Vagina (tissue), 2 donors: ENCODE measurements at regions not wholly inside any gene's neighbourhood (a gene's known extent, or its start where the extent isn't known, plus 50 kb on each side); places are given as distances from the start of the nearest gene placed in this dataset.

Experiments used
- DNase-seq, 2 donors: peaks; one replicate each; pipeline ENCODE4 v3.0.0-alpha.2; 2017; ENCODE audit errors: extremely low spot score in 2 of 2
- H3K27ac ChIP-seq: fragments of 200-600 bp; sonication (generic); one replicate; pipeline ENCODE4 v1.5.1; 2019
- H3K27me3 ChIP-seq: fragments of 200-600 bp; sonication (generic); one replicate; pipeline ENCODE4 v1.5.1; 2019
- H3K36me3 ChIP-seq, 2 donors: fragments of 200-600 bp; sonication (generic); one replicate each; pipeline ENCODE4 v1.5.1; 2017 to 2019
- H3K4me1 ChIP-seq: fragments of 200-600 bp; sonication (generic); one replicate; pipeline ENCODE4 v1.5.1; 2019
- H3K4me3 ChIP-seq, 2 donors: fragments of 200-600 bp; sonication (generic); 1 replicate in 1 of 2; 2 replicates in 1 of 2; pipeline ENCODE4 v1.5.1; 2016 to 2019
- H3K9me3 ChIP-seq: fragments of 200-600 bp; sonication (generic); one replicate; pipeline ENCODE4 v1.5.1; 2019
- CTCF ChIP-seq, 3 experiments: fragments of 450-650 bp in 2 of 3; fragments of 200-600 bp in 1 of 3; sonication (generic) in 1 of 3; IDR thresholded peaks; one replicate each; pipeline ENCODE4 v1.5.1; 2017 to 2019; ENCODE audit warnings: antibody characterized with exemption in 3 of 3, mild to moderate bottlenecking in 2 of 3, moderate library complexity in 2 of 3
- POLR2A ChIP-seq, 2 donors: fragments of 450-650 bp; IDR thresholded peaks; one replicate each; pipeline ENCODE4 v1.6.1; 2017; ENCODE audit warnings: antibody characterized with exemption in 2 of 2, mild to moderate bottlenecking in 2 of 2, moderate library complexity in 2 of 2
- POLR2AphosphoS5 ChIP-seq, 2 donors: sonication (generic); formaldehyde crosslinking; IDR thresholded peaks; one replicate each; pipeline ENCODE4 v1.9.0; 2017; ENCODE audit warnings: antibody characterized with exemption in 2 of 2, mild to moderate bottlenecking in 2 of 2, low read depth in 1 of 2; ENCODE audit not compliant: insufficient read depth in 1 of 2
- intact Hi-C: fragments of 100-400 bp; cut with DNase I; formaldehyde crosslinking; loops from one replicate; pipeline ENCODE4 v1.15.1; 2023

GRCh38 chr13:85662186-85662585 is 137.0 kb downstream of the SLITRK6 start:
- H3K4me1 ChIP-seq, result no peaks in the 10 kb centered on the region
- DNase-seq, result no peak
- TF ChIP-seq POLR2A (IDR thresholded peaks at IDR 0.05), result no peak
- no peak for TF ChIP-seq POLR2AphosphoS5 (IDR thresholded peaks at IDR 0.05; ENCODE audit: insufficient read depth in 1 of 2, low read depth in 1 of 2)
- TF ChIP-seq CTCF (IDR thresholded peaks at IDR 0.05), result no peak
- no peaks in the 10 kb centered on the region for H3K9me3 ChIP-seq
- no peaks in the 10 kb centered on the region for H3K27me3 ChIP-seq
- intact Hi-C loops, result no loop called here
- H3K4me3 ChIP-seq, result no peak overlapping the region
- H3K27ac ChIP-seq, result no peak overlapping the region
- no peaks in the 10 kb centered on the region for H3K36me3 ChIP-seq

GRCh38 chr13:85661675-85662074 is 137.5 kb downstream of the SLITRK6 start:
- no peak for DNase-seq
- H3K36me3 ChIP-seq, result no peaks in the 10 kb centered on the region
- H3K27ac ChIP-seq, result no peak overlapping the region
- intact Hi-C loops, result no loop called here
- TF ChIP-seq CTCF (IDR thresholded peaks at IDR 0.05), result no peak
- H3K4me3 ChIP-seq, result no peak overlapping the region
- no peaks in the 10 kb centered on the region for H3K4me1 ChIP-seq
- H3K27me3 ChIP-seq, result no peaks in the 10 kb centered on the region
- no peaks in the 10 kb centered on the region for H3K9me3 ChIP-seq

GRCh38 chr13:85659493-85659892 is 139.7 kb downstream of the SLITRK6 start:
- intact Hi-C loops, result no loop called here
- Histone ChIP-seq H3K9me3 (no peaks in the 10 kb centered on the region), H3K4me1 (no peaks in the 10 kb centered on the region), H3K36me3 (no peaks in the 10 kb centered on the region), H3K27ac (no peak overlapping the region), H3K4me3 (no peak overlapping the region), H3K27me3 (no peaks in the 10 kb centered on the region)
- DNase-seq, result no peak
- no peak for TF ChIP-seq POLR2A (IDR thresholded peaks at IDR 0.05)
- TF ChIP-seq CTCF (IDR thresholded peaks at IDR 0.05), result no peak
- TF ChIP-seq POLR2AphosphoS5 (IDR thresholded peaks at IDR 0.05; ENCODE audit: insufficient read depth in 1 of 2, low read depth in 1 of 2), result no peak

- TF ChIP-seq POLR2A (IDR thresholded peaks at IDR 0.05) (no peak), CTCF (IDR thresholded peaks at IDR 0.05) (no peak), POLR2AphosphoS5 (IDR thresholded peaks at IDR 0.05; ENCODE audit: insufficient read depth in 1 of 2, low read depth in 1 of 2) (no peak)
- no peaks in the 10 kb centered on the region for H3K9me3 ChIP-seq
- no peak overlapping the region for H3K27ac ChIP-seq
- no peaks in the 10 kb centered on the region for H3K36me3 ChIP-seq
- no peak overlapping the region for H3K4me3 ChIP-seq
- H3K4me1 ChIP-seq, result no peaks in the 10 kb centered on the region
- DNase-seq, result no peak
- no peaks in the 10 kb centered on the region for H3K27me3 ChIP-seq
- intact Hi-C loops, result no loop called here
These were observed 141.3 kb downstream of the SLITRK6 start for GRCh38 chr13:85657942-85658341.

GRCh38 chr13:85655040-85655439 is 144.2 kb downstream of the SLITRK6 start:
- Histone ChIP-seq H3K27ac (no peak overlapping the region), H3K27me3 (no peaks in the 10 kb centered on the region), H3K4me1 (no peaks in the 10 kb centered on the region), H3K9me3 (no peaks in the 10 kb centered on the region), H3K4me3 (no peak overlapping the region), H3K36me3 (no peaks in the 10 kb centered on the region)
- no peak for DNase-seq
- TF ChIP-seq CTCF (IDR thresholded peaks at IDR 0.05) (no peak), POLR2A (IDR thresholded peaks at IDR 0.05) (no peak), POLR2AphosphoS5 (IDR thresholded peaks at IDR 0.05; ENCODE audit: insufficient read depth in 1 of 2, low read depth in 1 of 2) (no peak)
- intact Hi-C loops, result no loop called here
